Kidney glomerular epithelial cell (primary cell): ENCODE measurements at regions not wholly inside any gene's neighbourhood (a gene's known extent, or its start where the extent isn't known, plus 50 kb on each side); places are given as distances from the start of the nearest gene placed in this dataset.

Experiments
- DNase-seq: peaks from one replicate; lab custom pipeline; 2025; lab: John Stamatoyannopoulos, UW

- no peak for DNase-seq
Observed at GRCh38 chr16:56090076-56090475, 101.2 kb upstream of the GNAO1 start.

DNA sequence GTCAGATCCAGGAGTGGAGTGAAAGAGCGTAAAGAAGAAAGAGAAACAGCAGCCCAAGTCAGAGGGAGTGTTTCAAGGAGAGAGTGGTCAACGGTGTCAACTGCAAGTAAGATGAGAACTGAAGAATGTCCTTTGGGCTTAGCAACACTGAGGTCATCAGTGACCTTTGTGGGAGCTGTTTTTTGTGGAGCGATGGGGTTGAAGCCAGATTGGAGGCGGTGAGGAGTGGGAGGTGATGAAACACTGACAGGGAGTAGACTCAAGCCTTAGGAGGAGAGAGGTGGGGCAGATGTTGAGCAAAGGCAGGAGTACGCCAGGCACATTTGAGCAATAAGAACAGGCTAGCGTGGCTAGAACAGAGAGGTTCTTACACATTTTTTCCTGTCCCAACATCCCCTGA, 103.7 kb upstream of the GNAO1 start:
- DNase-seq = no peak

DNA sequence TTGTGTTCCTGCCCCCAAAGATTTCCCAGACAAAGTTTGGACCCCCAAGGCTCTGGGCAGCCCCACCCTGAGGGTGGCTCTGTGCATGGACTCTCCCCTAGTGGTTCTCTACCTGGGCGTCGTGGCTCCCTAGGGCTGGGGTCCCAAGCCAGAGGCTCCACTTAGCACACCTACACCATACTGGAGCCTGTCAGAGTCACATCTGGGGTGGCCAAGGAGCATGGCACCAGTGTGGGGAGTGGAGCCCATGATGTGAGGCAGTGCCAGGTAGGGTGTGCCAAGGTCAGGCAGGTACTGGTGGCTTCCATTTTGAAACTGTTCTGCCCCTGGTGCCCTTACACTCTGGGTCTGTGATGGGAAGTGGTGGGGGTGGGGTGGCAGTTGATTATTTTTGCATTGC, 109.9 kb upstream of the GNAO1 start:
- DNase-seq = no peak

- no peak for DNase-seq
Observed at GRCh38 chr16:56075732-56076388, 115.4 kb upstream of the GNAO1 start.

- DNase-seq = no peak
Observed at GRCh38 chr16:56073508-56073907, 117.8 kb upstream of the GNAO1 start.

DNA sequence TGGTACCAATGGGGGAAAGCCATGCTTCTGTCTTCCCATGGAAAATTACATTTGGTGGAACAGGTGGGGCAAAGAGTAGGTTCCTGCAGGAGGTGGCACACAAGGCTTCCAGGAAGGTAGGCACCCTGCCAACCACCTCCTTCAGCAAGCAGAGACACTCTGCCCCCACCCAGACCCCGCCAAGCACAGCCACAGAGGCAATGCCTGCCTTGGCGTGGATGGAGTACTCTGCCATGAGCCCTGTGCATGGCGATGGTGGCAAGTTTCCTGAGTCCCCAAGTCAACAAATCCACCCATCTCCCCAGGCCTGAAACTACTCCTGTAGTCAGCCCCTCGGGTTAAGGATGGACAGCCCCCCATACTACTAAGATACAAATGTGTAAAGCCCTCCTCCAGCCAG, 119.2 kb upstream of the GNAO1 start:
- no peak for DNase-seq

- DNase-seq = no peak
Observed at GRCh38 chr16:56068816-56069215, 122.5 kb upstream of the GNAO1 start.

DNA sequence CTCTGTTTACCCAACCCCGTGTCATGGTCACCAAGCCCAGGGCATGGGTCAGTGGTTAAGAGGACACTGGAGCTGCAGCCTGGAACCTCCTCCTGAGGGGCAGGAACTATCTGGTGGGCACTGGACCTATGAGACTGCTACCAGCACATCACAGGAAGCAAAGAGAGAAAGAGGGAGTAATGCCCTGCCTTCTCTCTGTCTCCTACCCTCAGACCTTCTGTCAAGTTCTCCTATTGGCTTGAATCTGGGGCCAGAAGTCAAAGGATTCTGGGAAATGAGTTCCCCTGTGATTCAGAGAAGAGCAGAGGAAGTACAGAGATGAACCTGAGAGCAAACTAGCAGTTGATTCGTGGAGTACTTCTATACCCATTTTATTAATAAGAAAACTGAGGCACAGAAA, 123.0 kb upstream of the GNAO1 start:
- no peak for DNase-seq

- DNase-seq = no peak
Observed at GRCh38 chr16:56067406-56067805, 123.9 kb upstream of the GNAO1 start.

- no peak for DNase-seq
Observed at GRCh38 chr16:56066617-56067016, 124.7 kb upstream of the GNAO1 start.

DNA sequence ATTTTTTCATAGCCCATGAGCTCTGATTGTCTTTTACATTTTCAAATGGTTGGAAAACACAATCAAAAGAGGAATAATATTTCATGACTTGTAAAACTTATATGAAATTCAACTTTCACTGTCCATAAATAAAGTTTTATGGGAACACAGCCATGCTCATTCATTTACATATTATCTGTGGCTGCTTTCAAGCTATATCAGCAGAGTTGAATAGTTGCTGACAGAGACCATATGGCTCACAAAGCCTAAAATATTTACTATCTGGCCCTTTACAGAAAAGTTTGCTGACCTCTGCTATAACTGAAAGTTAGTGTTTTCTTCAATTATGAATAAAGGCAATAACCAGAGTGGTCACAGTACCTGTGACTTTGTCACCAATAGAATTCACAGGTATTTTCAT, 128.2 kb upstream of the GNAO1 start:
- DNase-seq = no peak

DNA sequence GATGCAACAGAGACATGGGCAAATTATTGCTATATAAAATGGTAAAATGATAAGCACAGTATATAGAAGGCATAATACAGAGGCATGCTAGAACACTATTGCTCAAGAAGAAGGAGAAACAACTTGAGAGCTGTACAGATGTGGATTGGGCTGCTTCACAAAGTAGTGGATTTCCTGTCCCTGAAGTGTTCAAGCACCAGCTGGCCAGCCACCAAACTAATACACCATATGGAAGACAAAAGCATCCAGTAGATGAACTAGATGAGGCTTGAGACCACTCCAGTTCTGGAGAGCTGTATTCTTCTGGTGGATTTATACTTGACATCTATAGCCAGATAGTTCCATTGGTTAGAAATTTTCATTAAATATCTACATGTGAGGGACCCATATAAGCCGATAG, 134.1 kb upstream of the GNAO1 start:
- no peak for DNase-seq

- DNase-seq = no peak
Observed at GRCh38 chr16:56050916-56051315, 140.4 kb upstream of the GNAO1 start.

DNA sequence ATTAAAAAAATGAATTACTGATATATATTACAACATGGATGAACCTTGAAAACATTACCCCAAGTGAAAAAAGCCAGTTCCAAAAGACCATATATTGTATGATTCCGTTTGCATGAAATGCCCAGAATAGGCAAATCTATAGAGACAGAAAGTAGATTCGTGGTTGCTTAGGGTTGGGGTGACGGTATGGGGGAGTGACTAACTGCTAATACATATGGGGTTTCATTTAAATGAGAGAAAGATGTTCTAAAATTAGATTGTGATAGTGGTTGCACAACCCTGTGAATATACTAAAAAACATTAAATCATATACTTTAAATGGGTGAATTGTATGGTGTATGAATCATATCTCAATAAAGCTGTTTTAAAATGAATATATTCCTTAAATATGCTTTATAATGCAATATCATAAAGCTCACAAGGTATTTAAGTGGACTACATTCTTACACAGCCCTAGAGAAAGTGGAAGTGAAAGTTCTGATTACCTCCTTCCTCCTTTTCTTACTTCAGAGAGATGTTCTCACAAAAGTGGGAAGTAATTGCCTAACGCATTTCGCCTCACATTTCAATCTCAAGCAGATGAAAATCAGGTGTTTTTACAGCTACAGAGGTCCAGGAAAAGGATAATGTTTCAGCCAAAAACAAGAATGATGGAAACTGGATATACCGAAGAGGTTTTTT, 142.7 kb upstream of the GNAO1 start:
- no peak for DNase-seq

DNA sequence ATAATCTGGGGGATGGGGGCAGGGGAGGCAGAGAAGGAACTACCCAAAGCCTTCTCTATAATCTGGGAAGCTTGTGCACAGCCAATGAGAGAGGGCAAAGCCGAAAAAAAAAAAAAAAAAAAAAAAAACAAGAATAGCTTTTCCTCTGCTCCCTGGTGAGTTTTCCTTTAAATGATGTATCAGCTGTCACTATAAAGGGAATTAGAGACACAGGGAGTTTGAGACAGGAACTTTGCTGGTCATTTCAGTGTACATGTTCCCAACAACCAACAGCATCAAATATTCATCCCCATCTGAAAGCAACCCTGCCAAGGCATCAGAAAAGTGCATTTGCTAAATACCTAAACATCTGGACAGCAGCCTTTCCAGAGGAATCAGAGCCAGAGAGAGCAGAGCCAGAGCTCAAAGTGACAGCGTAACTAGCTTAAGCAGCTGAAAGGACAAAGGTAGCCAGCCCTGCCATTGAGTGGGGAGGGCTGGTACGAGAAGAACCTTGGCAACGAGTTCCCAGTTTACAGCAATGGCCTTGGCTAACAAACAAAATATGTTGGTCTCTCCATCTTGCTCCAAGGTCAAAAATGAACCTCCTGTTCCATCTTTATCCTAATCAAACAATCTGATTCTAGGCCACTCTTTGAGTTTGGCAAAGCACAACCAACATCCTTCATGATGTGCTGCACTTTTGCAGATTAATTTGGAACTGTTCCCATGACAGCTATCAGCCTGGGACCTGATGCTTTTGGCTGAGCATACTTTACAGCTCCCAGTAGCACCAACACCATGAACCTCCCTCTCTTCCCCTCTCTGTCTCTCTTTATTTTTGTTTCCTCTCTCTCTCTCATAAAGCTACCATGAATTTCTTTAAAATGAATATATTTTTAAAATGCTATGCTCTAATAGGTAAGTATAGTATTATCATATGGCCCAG, 143.7 kb upstream of the GNAO1 start:
- no peak for DNase-seq

GRCh38 chr16:56042416-56042815, 148.9 kb upstream of the GNAO1 start:
- DNase-seq = no peak

GRCh38 chr16:56041556-56042140, 149.6 kb upstream of the GNAO1 start:
- DNase-seq = no peak

DNA sequence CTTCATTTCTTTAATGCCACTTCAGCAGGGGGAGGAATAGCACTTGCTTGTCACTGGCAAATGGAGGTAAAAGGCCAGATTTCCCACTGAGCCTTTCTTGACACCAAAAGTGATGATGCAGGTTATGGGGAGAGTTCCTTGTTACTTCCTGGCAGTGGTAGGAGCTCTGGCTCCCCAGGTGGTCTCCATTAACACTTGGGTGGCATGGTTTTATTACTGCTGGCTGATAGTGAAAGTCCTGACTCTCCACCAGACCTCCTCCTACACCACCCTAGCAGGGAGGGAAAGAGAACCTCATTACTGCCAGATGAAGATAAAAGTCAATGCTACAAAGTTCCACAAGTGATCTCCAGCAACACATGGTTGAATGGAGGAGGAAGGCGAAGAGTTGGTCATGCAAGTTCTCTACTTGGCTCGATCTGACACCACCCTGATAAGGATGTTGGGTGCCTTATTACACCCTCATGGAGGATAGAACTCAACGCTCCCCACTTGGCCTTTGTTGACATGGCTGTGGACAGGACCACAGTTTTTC, 152.7 kb upstream of the GNAO1 start:
- DNase-seq = no peak

- DNase-seq = no peak
Observed at GRCh38 chr16:56032072-56032471, 156.9 kb upstream of the CES5A start.

GRCh38 chr16:56029026-56029425, 153.9 kb upstream of the CES5A start:
- no peak for DNase-seq

GRCh38 chr16:56022818-56023217, 147.6 kb upstream of the CES5A start:
- DNase-seq = no peak

GRCh38 chr16:56019274-56019673, 144.1 kb upstream of the CES5A start:
- no peak for DNase-seq
